ENCODE measurements at regions not wholly inside any gene's neighbourhood (a gene's known extent, or its start where the extent isn't known, plus 50 kb on each side); places are given as distances from the start of the nearest gene placed in this dataset.

GRCh38 chr16:80883816-80884215 lies 79.4 kb upstream of the CDYL2 start:
- TF ChIP-seq EZH2 (IDR thresholded peaks at IDR 0.05; ENCODE audit: borderline replicate concordance, low read depth, low read length, poor library complexity, severe bottlenecking) (no peak), CTCF (conservative IDR thresholded peaks at IDR 0.05; ENCODE audit: low read depth, low read length) (no peak)
- intact Hi-C loops (cut with micrococcal nuclease; ENCODE audit: unreplicated experiment): no loop called here
- DNase-seq (ENCODE audit: low spot score): no peak
- Histone ChIP-seq H3K4me3 (ENCODE audit: low read depth, low read length, poor library complexity, severe bottlenecking) (no peak overlapping the region), H3K4me1 (ENCODE audit: insufficient read depth, low read length, poor library complexity, severe bottlenecking) (no peaks in the 10 kb centered on the region), H3K27ac (ENCODE audit: low read depth, low read length, poor library complexity, severe bottlenecking) (no peak overlapping the region), H3K27me3 (replicated peaks; ENCODE audit: insufficient read depth, low read depth, low read length, poor library complexity) (peaks cover 22% of the 10 kb centered on the region), H3K9me3 (ENCODE audit: low read depth, low read length, poor library complexity, severe bottlenecking) (no peaks in the 10 kb centered on the region), H3K36me3 (ENCODE audit: insufficient read depth, low read length, poor library complexity, severe bottlenecking) (no peaks in the 10 kb centered on the region)
- BruUV-seq (replicated peaks): no TSS peak
- ChIA-PET POLR2A (ENCODE audit: low non-redundant PET) (no interaction called here), CTCF (no interaction called here)

DNA sequence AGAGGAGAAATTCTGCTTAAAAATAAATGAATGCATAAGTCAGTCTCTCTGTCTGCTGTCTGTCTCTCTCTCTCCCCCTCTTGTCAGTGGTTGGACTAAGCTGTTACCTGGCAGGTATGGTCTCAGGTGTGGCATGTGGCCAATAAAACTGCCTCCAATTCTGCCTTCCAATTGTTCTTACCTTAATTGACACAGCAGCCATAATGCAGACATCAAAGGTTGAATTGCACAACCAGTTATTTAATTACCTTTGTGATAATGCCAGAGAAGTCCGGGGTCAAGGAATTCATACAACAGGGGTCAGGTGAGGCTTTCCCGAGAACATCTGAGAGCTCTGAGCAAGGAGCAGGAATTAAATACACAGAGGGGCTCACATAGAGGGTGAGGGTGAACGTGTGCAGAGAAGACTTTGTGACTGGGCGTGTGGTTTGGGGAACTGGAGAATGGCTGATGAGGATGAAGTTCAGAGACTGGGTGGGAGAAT lies 78.8 kb upstream of the CDYL2 start:
- no peaks in the 10 kb centered on the region for H3K9me3 ChIP-seq (ENCODE audit: low read depth, low read length, poor library complexity, severe bottlenecking)
- peaks cover 22% of the 10 kb centered on the region for H3K27me3 ChIP-seq (replicated peaks; ENCODE audit: insufficient read depth, low read depth, low read length, poor library complexity)
- intact Hi-C loops (cut with micrococcal nuclease; ENCODE audit: unreplicated experiment): no loop called here
- no peak overlapping the region for H3K4me3 ChIP-seq (ENCODE audit: low read depth, low read length, poor library complexity, severe bottlenecking)
- BruUV-seq (replicated peaks): no TSS peak
- no peaks in the 10 kb centered on the region for H3K36me3 ChIP-seq (ENCODE audit: insufficient read depth, low read length, poor library complexity, severe bottlenecking)
- no peak overlapping the region for H3K27ac ChIP-seq (ENCODE audit: low read depth, low read length, poor library complexity, severe bottlenecking)
- no peaks in the 10 kb centered on the region for H3K4me1 ChIP-seq (ENCODE audit: insufficient read depth, low read length, poor library complexity, severe bottlenecking)
- no peak for TF ChIP-seq CTCF (conservative IDR thresholded peaks at IDR 0.05; ENCODE audit: low read depth, low read length)
- TF ChIP-seq EZH2 (IDR thresholded peaks at IDR 0.05; ENCODE audit: borderline replicate concordance, low read depth, low read length, poor library complexity, severe bottlenecking): no peak
- POLR2A ChIA-PET (ENCODE audit: low non-redundant PET): no interaction called here
- no peak for DNase-seq (ENCODE audit: low spot score)
- CTCF ChIA-PET: no interaction called here

DNA sequence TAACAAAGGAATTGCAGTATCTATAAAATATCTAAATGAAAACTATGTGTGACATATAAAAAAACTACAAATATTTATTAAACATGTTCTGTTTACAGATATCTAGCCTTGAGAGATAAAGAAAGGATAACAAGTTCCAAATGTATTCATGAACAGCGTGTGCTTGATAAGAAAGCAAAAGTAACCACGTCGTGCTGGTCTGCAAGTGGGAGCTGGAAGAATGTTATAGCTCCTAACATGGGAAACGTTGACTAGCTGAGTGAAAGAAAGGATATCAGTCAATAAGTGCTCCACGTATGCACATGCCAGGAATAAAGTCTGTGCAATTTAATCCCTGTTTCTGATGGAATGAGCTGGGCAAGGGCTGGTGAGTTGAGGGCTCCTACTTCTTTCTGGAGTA lies 71.2 kb upstream of the CDYL2 start:
- no peak for TF ChIP-seq EZH2 (IDR thresholded peaks at IDR 0.05; ENCODE audit: borderline replicate concordance, low read depth, low read length, poor library complexity, severe bottlenecking)
- TF ChIP-seq CTCF (conservative IDR thresholded peaks at IDR 0.05; ENCODE audit: low read depth, low read length): no peak
- no peaks in the 10 kb centered on the region for H3K9me3 ChIP-seq (ENCODE audit: low read depth, low read length, poor library complexity, severe bottlenecking)
- no peaks in the 10 kb centered on the region for H3K36me3 ChIP-seq (ENCODE audit: insufficient read depth, low read length, poor library complexity, severe bottlenecking)
- H3K27me3 ChIP-seq (replicated peaks; ENCODE audit: insufficient read depth, low read depth, low read length, poor library complexity): peaks cover 39% of the 10 kb centered on the region
- CTCF ChIA-PET: interaction anchor here (0.6 kb wide), 1 partner anchor 1943 kb away, joined by 4 read pairs; no protein-coding TSS in a partner anchor
- POLR2A ChIA-PET (ENCODE audit: low non-redundant PET): no interaction called here
- no peak for DNase-seq (ENCODE audit: low spot score)
- no TSS peak for BruUV-seq (replicated peaks)
- H3K4me3 ChIP-seq (ENCODE audit: low read depth, low read length, poor library complexity, severe bottlenecking): no peak overlapping the region
- no peaks in the 10 kb centered on the region for H3K4me1 ChIP-seq (ENCODE audit: insufficient read depth, low read length, poor library complexity, severe bottlenecking)
- H3K27ac ChIP-seq (ENCODE audit: low read depth, low read length, poor library complexity, severe bottlenecking): no peak overlapping the region
- intact Hi-C loops (cut with micrococcal nuclease; ENCODE audit: unreplicated experiment): no loop called here

All from A673 (cell line).